ENCODE measurements at regions not wholly inside any gene's neighbourhood (a gene's known extent, or its start where the extent isn't known, plus 50 kb on each side); places are given as distances from the start of the nearest gene placed in this dataset.

GRCh38 chr2:2586068-2586776, 255.1 kb upstream of the MYT1L start:
- H3K27ac ChIP-seq (ENCODE audit: low read depth, low read length), result no peak overlapping the region
- no peak overlapping the region for H3K4me2 ChIP-seq (ENCODE audit: low read length)
- no peaks in the 10 kb centered on the region for H4K20me1 ChIP-seq (ENCODE audit: insufficient read depth)
- RAD21 ChIA-PET (ENCODE audit: low non-redundant PET in 1 of 2, low total read pairs in 2 of 2, uncharacterized antibody in 2 of 2, unreplicated experiment in 2 of 2), result no interaction called here
- no peak overlapping the region for H2AFZ ChIP-seq (ENCODE audit: low read depth, low read length, poor library complexity, severe bottlenecking)
- no peaks in the 10 kb centered on the region for H3K9me3 ChIP-seq (ENCODE audit: control insufficient read depth in 1 of 2, insufficient read depth in 1 of 2, low read depth in 1 of 2, low read length in 2 of 2)
- ATAC-seq (no peak), DNase-seq (ENCODE audit: low read depth, low spot score) (no peak)
- CTCF ChIA-PET, result no interaction called here
- POLR2A ChIA-PET, result interaction anchor here (1.2 kb wide), 1 partner anchor 12 kb away, joined by 3 read pairs; no protein-coding TSS in a partner anchor
- no peaks in the 10 kb centered on the region for H3K79me2 ChIP-seq (ENCODE audit: insufficient read depth, low read length)
- no peak overlapping the region for H3K9ac ChIP-seq (ENCODE audit: low read length)
- no peaks in the 10 kb centered on the region for H3K36me3 ChIP-seq (ENCODE audit: control insufficient read depth in 1 of 2, insufficient read depth in 2 of 2, low read length in 2 of 2)
- no peaks in the 10 kb centered on the region for H3K27me3 ChIP-seq (ENCODE audit: insufficient read depth, low read length)
- no TSS peak for BruUV-seq (replicated peaks)
- no peak overlapping the region for H3K4me3 ChIP-seq (replicated peaks in 1 of 2; ENCODE audit: low read depth in 1 of 2, low read length in 2 of 2)
- intact Hi-C loops (cut with micrococcal nuclease), result no loop called here
- H3K4me1 ChIP-seq (ENCODE audit: control insufficient read depth in 1 of 2, insufficient read depth in 2 of 2, low read length in 2 of 2), result no peaks in the 10 kb centered on the region
- no peaks in the 10 kb centered on the region for H3K9me2 ChIP-seq (ENCODE audit: insufficient read depth)
- no peak for TF ChIP-seq ZFX (IDR thresholded peaks at IDR 0.05)
- TF ChIP-seq EZH2 (IDR thresholded peaks at IDR 0.05), result no peak
- no peak for TF ChIP-seq SIN3A (IDR thresholded peaks at IDR 0.05; ENCODE audit: low read depth)
- TF ChIP-seq EGR1 (IDR thresholded peaks at IDR 0.05; ENCODE audit: low read depth), result no peak
- TF ChIP-seq MAX (IDR thresholded peaks at IDR 0.05), result no peak
- TF ChIP-seq POLR2AphosphoS5 (IDR thresholded peaks at IDR 0.05; ENCODE audit: low read depth, low read length), result no peak
- no peak for TF ChIP-seq FOSL1 (IDR thresholded peaks at IDR 0.05; ENCODE audit: low read depth)
- no peak for TF ChIP-seq ZBTB33 (IDR thresholded peaks at IDR 0.05; ENCODE audit: extremely low read depth, insufficient replicate concordance, low read length)
- TF ChIP-seq REST (IDR thresholded peaks at IDR 0.05; ENCODE audit: low read depth), result no peak
- TF ChIP-seq POLR2A (IDR thresholded peaks at IDR 0.05; ENCODE audit: borderline replicate concordance, extremely low read depth, insufficient read depth, insufficient read length), result no peak
- TF ChIP-seq ELF1 (IDR thresholded peaks at IDR 0.05; ENCODE audit: borderline replicate concordance, low read depth), result no peak
- no peak for TF ChIP-seq CEBPB (IDR thresholded peaks at IDR 0.05; ENCODE audit: low read depth)
- no peak for TF ChIP-seq SRF (IDR thresholded peaks at IDR 0.05; ENCODE audit: low read depth)
- TF ChIP-seq ATF3 (IDR thresholded peaks at IDR 0.05), result no peak
- no peak for TF ChIP-seq CTCF (IDR thresholded peaks at IDR 0.05 in 2 of 3, conservative IDR thresholded peaks at IDR 0.05 in 1 of 3; ENCODE audit: borderline replicate concordance in 1 of 3, insufficient read depth in 1 of 3, low read depth in 2 of 3, low read length in 2 of 3)
- no peak for TF ChIP-seq SP1 (IDR thresholded peaks at IDR 0.05; ENCODE audit: low read depth)
- no peak for TF ChIP-seq JUND (IDR thresholded peaks at IDR 0.05)
- no peak for TF ChIP-seq YY1 (IDR thresholded peaks at IDR 0.05; ENCODE audit: extremely low read depth, insufficient replicate concordance, low read depth, low read length)
- TF ChIP-seq EZH2phosphoT487 (IDR thresholded peaks at IDR 0.05; ENCODE audit: borderline replicate concordance), result no peak

Measured in HCT116 (cell line).